ENCODE measurements at regions not wholly inside any gene's neighbourhood (a gene's known extent, or its start where the extent isn't known, plus 50 kb on each side); places are given as distances from the start of the nearest gene placed in this dataset.

DNA sequence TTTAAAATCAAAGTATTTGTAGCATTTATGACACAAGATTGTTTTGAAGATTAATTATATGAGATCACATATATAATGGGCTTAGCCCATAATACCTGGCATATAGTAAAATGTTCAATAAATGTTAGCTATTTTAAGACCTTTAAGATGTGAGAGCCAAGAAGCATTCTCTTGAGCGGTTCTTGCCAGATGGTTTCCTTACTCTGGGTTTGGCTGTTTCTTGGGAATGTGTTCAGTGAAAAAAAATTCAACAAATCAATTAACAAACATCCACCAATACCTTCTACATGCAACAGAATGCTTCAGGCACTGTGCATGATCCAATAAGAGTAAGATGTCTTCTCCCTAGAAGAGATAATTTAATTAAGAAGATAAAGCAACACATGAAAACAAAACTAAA lies 230.4 kb downstream of the CMPK2 start:
- TF ChIP-seq EZH2 (IDR thresholded peaks at IDR 0.05; ENCODE audit: low read depth), result no peak
- TF ChIP-seq, protein P1, sequence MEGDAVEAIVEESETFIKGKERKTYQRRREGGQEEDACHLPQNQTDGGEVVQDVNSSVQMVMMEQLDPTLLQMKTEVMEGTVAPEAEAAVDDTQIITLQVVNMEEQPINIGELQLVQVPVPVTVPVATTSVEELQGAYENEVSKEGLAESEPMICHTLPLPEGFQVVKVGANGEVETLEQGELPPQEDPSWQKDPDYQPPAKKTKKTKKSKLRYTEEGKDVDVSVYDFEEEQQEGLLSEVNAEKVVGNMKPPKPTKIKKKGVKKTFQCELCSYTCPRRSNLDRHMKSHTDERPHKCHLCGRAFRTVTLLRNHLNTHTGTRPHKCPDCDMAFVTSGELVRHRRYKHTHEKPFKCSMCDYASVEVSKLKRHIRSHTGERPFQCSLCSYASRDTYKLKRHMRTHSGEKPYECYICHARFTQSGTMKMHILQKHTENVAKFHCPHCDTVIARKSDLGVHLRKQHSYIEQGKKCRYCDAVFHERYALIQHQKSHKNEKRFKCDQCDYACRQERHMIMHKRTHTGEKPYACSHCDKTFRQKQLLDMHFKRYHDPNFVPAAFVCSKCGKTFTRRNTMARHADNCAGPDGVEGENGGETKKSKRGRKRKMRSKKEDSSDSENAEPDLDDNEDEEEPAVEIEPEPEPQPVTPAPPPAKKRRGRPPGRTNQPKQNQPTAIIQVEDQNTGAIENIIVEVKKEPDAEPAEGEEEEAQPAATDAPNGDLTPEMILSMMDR (conservative IDR thresholded peaks at IDR 0.05), result no peak

Data from PC-9 (cell line).